Trophoblast cell (in vitro differentiated cells and primary cell): ENCODE measurements at regions not wholly inside any gene's neighbourhood (a gene's known extent, or its start where the extent isn't known, plus 50 kb on each side); places are given as distances from the start of the nearest gene placed in this dataset.
"Not testable (repeated sequence)": the region's sequence is repeated elsewhere in the genome, so short reads cannot be mapped to it uniquely, and the experiment has no call there.

ENCODE experiments used
- DNase-seq, 2 donors: peaks; one replicate each; pipeline ENCODE4 v3.0.0-alpha.2; 2016
- H2AFZ ChIP-seq: 2 replicates; pipeline ENCODE4 v1.6.1; 2013; ENCODE audit warnings: low read length, moderate library complexity, mild to moderate bottlenecking; ENCODE audit not compliant: insufficient read depth, poor library complexity
- H2AK5ac ChIP-seq: 2 replicates; pipeline ENCODE4 v1.6.1; 2013; ENCODE audit warnings: mild to moderate bottlenecking, low read length
- H2BK120ac ChIP-seq: 2 replicates; pipeline ENCODE4 v1.6.1; 2013; ENCODE audit warnings: low read length, mild to moderate bottlenecking, moderate library complexity; ENCODE audit not compliant: insufficient read depth, poor library complexity
- H2BK12ac ChIP-seq: 2 replicates; pipeline ENCODE4 v1.6.1; 2013; ENCODE audit warnings: mild to moderate bottlenecking, low read length, moderate library complexity
- H2BK5ac ChIP-seq: 2 replicates; pipeline ENCODE4 v1.6.1; 2013; ENCODE audit warnings: low read length, low read depth, moderate library complexity, mild to moderate bottlenecking; ENCODE audit not compliant: poor library complexity
- H3K14ac ChIP-seq: 2 replicates; pipeline ENCODE4 v1.6.1; 2013; ENCODE audit warnings: mild to moderate bottlenecking, low read length
- H3K18ac ChIP-seq: 2 replicates; pipeline ENCODE4 v1.6.1; 2013; ENCODE audit warnings: mild to moderate bottlenecking, low read length
- H3K23ac ChIP-seq: 2 replicates; pipeline ENCODE4 v1.6.1; 2013; ENCODE audit warnings: low read length
- H3K27ac ChIP-seq: 2 replicates; pipeline ENCODE4 v1.5.1; 2013; ENCODE audit warnings: low read depth, mild to moderate bottlenecking, inconsistent platforms, low read length, moderate library complexity
- H3K27me3 ChIP-seq: 2 replicates; pipeline ENCODE4 v1.6.1; 2013; ENCODE audit warnings: inconsistent platforms, mild to moderate bottlenecking, low read length, moderate library complexity; ENCODE audit not compliant: insufficient read depth
- H3K36me3 ChIP-seq, 2 experiments: 1 replicate in 1 of 2; 2 replicates in 1 of 2; pipeline ENCODE4 v1.6.1; 2013; ENCODE audit warnings: low read length in 2 of 2, mild to moderate bottlenecking in 2 of 2, moderate library complexity in 1 of 2; ENCODE audit not compliant: insufficient read depth in 2 of 2, control insufficient read depth in 1 of 2
- H3K4ac ChIP-seq: 2 replicates; pipeline ENCODE4 v1.6.1; 2013; ENCODE audit warnings: low read depth, mild to moderate bottlenecking, low read length, moderate library complexity
- H3K4me1 ChIP-seq, 2 experiments: 1 replicate in 1 of 2; 2 replicates in 1 of 2; pipeline ENCODE4 v1.6.1; 2013; ENCODE audit warnings: low read length in 2 of 2, mild to moderate bottlenecking in 2 of 2, moderate library complexity in 1 of 2; ENCODE audit not compliant: insufficient read depth in 2 of 2, control insufficient read depth in 1 of 2
- H3K4me2 ChIP-seq: 2 replicates; pipeline ENCODE4 v1.6.1; 2013; ENCODE audit warnings: inconsistent platforms, mild to moderate bottlenecking, low read length, moderate library complexity
- H3K4me3 ChIP-seq: 2 replicates; pipeline ENCODE4 v1.5.1; 2013; ENCODE audit warnings: mild to moderate bottlenecking, low read depth, low read length, inconsistent platforms
- H3K79me1 ChIP-seq: one replicate; pipeline ENCODE4 v1.6.1; 2013; ENCODE audit warnings: low read length
- H3K79me2 ChIP-seq: 2 replicates; pipeline ENCODE4 v1.6.1; 2013; ENCODE audit warnings: low read length, mild to moderate bottlenecking; ENCODE audit not compliant: control insufficient read depth, insufficient read depth, poor library complexity
- H3K9ac ChIP-seq: 2 replicates; pipeline ENCODE4 v1.6.1; 2013; ENCODE audit warnings: mild to moderate bottlenecking, low read length
- H3K9me3 ChIP-seq: 2 replicates; pipeline ENCODE4 v1.6.1; 2013; ENCODE audit warnings: low read depth, mild to moderate bottlenecking, control low read depth, inconsistent platforms, low read length; ENCODE audit not compliant: insufficient read depth
- H4K12ac ChIP-seq: 2 replicates; pipeline ENCODE4 v1.6.1; 2013; ENCODE audit warnings: low read depth, mild to moderate bottlenecking, low read length, moderate library complexity
- H4K8ac ChIP-seq: 2 replicates; pipeline ENCODE4 v1.6.1; 2013; ENCODE audit warnings: low read depth, mild to moderate bottlenecking, low read length, moderate library complexity
- H4K91ac ChIP-seq: one replicate; pipeline ENCODE4 v1.6.1; 2013; ENCODE audit warnings: low read depth, mild to moderate bottlenecking, low read length, moderate library complexity
- WGBS: extraction: QIAGEN DNeasy Blood & Tissue Kit; methylation state at CpG from one replicate; pipeline ENCODE4 v1.1.7; 2013; ENCODE audit warnings: missing lambda C conversion rate; ENCODE audit not compliant: insufficient read length, insufficient coverage; ENCODE audit errors: extremely low coverage; 5-methylcytosine and 5-hydroxymethylcytosine counted together

DNA sequence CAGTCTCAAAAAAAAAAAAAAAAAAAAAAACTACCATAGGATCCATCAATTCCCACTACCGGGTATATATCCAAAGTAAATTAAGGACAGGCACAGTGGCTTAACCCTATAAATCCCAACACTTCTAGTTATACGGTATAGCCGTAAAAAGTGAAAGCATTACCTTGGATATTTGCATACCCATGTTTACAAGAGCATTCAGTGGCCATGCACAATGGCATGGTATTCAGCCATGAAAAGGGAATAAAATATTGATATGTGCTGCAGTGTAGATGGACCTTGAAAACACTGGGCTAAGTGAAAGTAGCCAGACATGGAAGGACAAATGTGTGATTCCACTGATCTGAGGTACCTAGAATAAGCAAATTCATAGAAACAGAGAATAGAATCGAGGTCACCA, 111.8 kb upstream of the CAB39 start:
- no peak overlapping the region for H2AK5ac ChIP-seq
- H2BK12ac ChIP-seq, result no peak overlapping the region
- H3K23ac ChIP-seq, result no peak overlapping the region
- H3K79me2 ChIP-seq, result no peaks in the 10 kb centered on the region
- no peak overlapping the region for H4K12ac ChIP-seq
- no peak overlapping the region for H4K8ac ChIP-seq
- no peak for DNase-seq
- H3K79me1 ChIP-seq, result no peaks in the 10 kb centered on the region
- H2BK120ac ChIP-seq, result no peak overlapping the region
- H3K27me3 ChIP-seq, result no peaks in the 10 kb centered on the region
- WGBS, result 100% methylated on average over 1 of the region's 4 CpGs
- H3K9ac ChIP-seq, result no peak overlapping the region
- no peak overlapping the region for H3K4ac ChIP-seq
- H2BK5ac ChIP-seq, result no peak overlapping the region
- H3K4me2 ChIP-seq, result no peak overlapping the region
- no peak overlapping the region for H3K4me3 ChIP-seq
- H3K14ac ChIP-seq, result no peak overlapping the region
- H2AFZ ChIP-seq, result no peak overlapping the region
- no peak overlapping the region for H3K18ac ChIP-seq
- no peak overlapping the region for H4K91ac ChIP-seq
- H3K36me3 ChIP-seq, result no peaks in the 10 kb centered on the region
- no peak overlapping the region for H3K27ac ChIP-seq
- no peaks in the 10 kb centered on the region for H3K9me3 ChIP-seq
- no peaks in the 10 kb centered on the region for H3K4me1 ChIP-seq

GRCh38 chr2:230601510-230601909, 111.1 kb upstream of the CAB39 start:
- no peak overlapping the region for H4K12ac ChIP-seq
- no peak overlapping the region for H4K8ac ChIP-seq
- H3K4me2 ChIP-seq, result no peak overlapping the region
- no peak overlapping the region for H2BK12ac ChIP-seq
- no peak overlapping the region for H3K14ac ChIP-seq
- DNase-seq, result no peak
- H3K79me2 ChIP-seq, result no peaks in the 10 kb centered on the region
- H3K4me3 ChIP-seq, result no peak overlapping the region
- no peaks in the 10 kb centered on the region for H3K4me1 ChIP-seq
- H2AFZ ChIP-seq, result no peak overlapping the region
- no peak overlapping the region for H2BK5ac ChIP-seq
- H3K18ac ChIP-seq, result no peak overlapping the region
- H3K36me3 ChIP-seq, result no peaks in the 10 kb centered on the region
- no CpG with 5 or more reads among the region's 7 CpGs for WGBS
- H3K4ac ChIP-seq, result no peak overlapping the region
- H2AK5ac ChIP-seq, result no peak overlapping the region
- H3K9me3 ChIP-seq, result no peaks in the 10 kb centered on the region
- H3K27me3 ChIP-seq, result no peaks in the 10 kb centered on the region
- H4K91ac ChIP-seq, result no peak overlapping the region
- H3K27ac ChIP-seq, result no peak overlapping the region
- no peak overlapping the region for H3K9ac ChIP-seq
- no peak overlapping the region for H2BK120ac ChIP-seq
- H3K79me1 ChIP-seq, result no peaks in the 10 kb centered on the region
- H3K23ac ChIP-seq, result no peak overlapping the region

DNA sequence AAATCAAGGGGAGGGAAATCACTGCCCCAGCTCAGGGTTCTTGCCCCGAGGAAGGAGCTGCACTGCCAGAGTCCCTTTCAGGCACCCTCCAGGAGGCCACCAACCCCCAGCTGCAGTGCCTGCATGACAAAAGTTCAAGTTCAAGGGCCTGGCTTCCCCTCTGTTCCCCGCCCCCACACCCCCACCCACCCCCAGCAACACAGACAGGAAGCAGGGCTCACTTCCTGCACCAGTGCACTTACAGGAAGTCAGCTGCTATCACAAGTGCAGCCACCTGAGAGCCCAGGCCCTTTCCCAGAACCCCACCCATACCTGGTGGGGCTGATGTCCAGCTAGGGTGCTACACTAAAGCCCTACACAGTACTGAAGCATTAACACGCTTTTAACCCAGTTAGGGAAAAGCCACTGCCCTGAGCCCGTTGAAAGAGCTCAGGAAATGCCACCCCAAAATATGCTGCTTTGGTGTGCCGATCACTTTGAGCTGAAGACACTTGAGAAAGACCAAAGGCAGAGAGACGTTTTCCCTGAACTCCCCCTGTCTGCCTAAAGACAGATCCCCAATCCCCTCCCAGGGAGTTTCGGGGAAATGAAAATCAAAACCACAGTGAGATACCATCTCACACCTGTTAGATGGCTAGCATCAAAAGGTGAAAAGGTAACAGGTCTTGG, 109.9 kb upstream of the CAB39 start:
- H3K4ac ChIP-seq, result no peak overlapping the region
- no peak overlapping the region for H2BK120ac ChIP-seq
- H3K18ac ChIP-seq, result no peak overlapping the region
- H3K23ac ChIP-seq, result no peak overlapping the region
- no peaks in the 10 kb centered on the region for H3K27me3 ChIP-seq
- no peaks in the 10 kb centered on the region for H3K9me3 ChIP-seq
- no CpG with 5 or more reads among the region's 7 CpGs for WGBS
- no peaks in the 10 kb centered on the region for H3K36me3 ChIP-seq
- no peak overlapping the region for H2BK12ac ChIP-seq
- no peaks in the 10 kb centered on the region for H3K4me1 ChIP-seq
- no peak overlapping the region for H3K9ac ChIP-seq
- H2AK5ac ChIP-seq, result no peak overlapping the region
- no peak overlapping the region for H3K4me3 ChIP-seq
- H3K14ac ChIP-seq, result no peak overlapping the region
- H2AFZ ChIP-seq, result no peak overlapping the region
- no peak overlapping the region for H2BK5ac ChIP-seq
- H3K79me1 ChIP-seq, result no peaks in the 10 kb centered on the region
- no peak overlapping the region for H3K4me2 ChIP-seq
- DNase-seq, result no peak
- H3K27ac ChIP-seq, result no peak overlapping the region
- no peak overlapping the region for H4K12ac ChIP-seq
- H4K8ac ChIP-seq, result no peak overlapping the region
- H4K91ac ChIP-seq, result no peak overlapping the region
- no peaks in the 10 kb centered on the region for H3K79me2 ChIP-seq

DNA sequence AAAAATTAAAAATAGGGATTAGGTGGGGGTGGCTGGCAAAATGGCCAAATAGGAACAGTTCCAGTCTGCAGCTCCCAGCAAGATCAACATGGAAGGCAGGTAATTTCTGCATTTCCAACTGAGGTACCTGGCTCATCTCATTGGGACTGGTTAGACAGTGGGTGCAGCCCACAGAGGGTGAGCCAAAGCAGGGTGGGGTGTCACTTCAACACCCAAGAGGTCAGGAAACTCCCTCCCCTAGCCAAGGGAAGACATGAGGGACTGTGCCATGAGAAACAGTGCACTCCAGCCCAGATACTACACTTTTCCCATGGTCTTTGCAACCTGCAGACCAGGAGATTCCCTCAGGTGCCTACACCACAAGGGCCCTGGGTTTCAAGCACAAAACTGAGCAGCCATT, 109.3 kb upstream of the CAB39 start:
- not testable (repeated sequence) for H4K8ac ChIP-seq, H3K9ac ChIP-seq, H2AK5ac ChIP-seq, H3K4me2 ChIP-seq, H3K4me3 ChIP-seq, H2BK5ac ChIP-seq, H2AFZ ChIP-seq, DNase-seq, H3K4me1 ChIP-seq, H2BK12ac ChIP-seq, H3K36me3 ChIP-seq, H3K27me3 ChIP-seq, H3K79me2 ChIP-seq, H4K91ac ChIP-seq, H4K12ac ChIP-seq, H3K79me1 ChIP-seq, H3K23ac ChIP-seq, H2BK120ac ChIP-seq, H3K18ac ChIP-seq, H3K27ac ChIP-seq, H3K4ac ChIP-seq, H3K9me3 ChIP-seq, H3K14ac ChIP-seq
